HFF-Myc (cell line): ENCODE measurements at regions not wholly inside any gene's neighbourhood (a gene's known extent, or its start where the extent isn't known, plus 50 kb on each side); places are given as distances from the start of the nearest gene placed in this dataset.

Experiments
- DNase-seq: peaks from one replicate; pipeline ENCODE4 v3.0.0-alpha.2; 2011; ENCODE audit warnings: low read depth; ENCODE audit errors: extremely low read depth
- H3K4me3 ChIP-seq: replicated peaks from 2 replicates; pipeline ENCODE4 v1.5.1; 2011; ENCODE audit warnings: low read depth, mild to moderate bottlenecking, control low read depth, low read length
- TF ChIP-seq, protein P1 (sequence below): IDR thresholded peaks from 2 replicates; pipeline ENCODE4 v1.5.1; 2012; ENCODE audit warnings: mild to moderate bottlenecking, low read depth, low read length, control low read depth; ENCODE audit errors: missing control alignments

DNA sequence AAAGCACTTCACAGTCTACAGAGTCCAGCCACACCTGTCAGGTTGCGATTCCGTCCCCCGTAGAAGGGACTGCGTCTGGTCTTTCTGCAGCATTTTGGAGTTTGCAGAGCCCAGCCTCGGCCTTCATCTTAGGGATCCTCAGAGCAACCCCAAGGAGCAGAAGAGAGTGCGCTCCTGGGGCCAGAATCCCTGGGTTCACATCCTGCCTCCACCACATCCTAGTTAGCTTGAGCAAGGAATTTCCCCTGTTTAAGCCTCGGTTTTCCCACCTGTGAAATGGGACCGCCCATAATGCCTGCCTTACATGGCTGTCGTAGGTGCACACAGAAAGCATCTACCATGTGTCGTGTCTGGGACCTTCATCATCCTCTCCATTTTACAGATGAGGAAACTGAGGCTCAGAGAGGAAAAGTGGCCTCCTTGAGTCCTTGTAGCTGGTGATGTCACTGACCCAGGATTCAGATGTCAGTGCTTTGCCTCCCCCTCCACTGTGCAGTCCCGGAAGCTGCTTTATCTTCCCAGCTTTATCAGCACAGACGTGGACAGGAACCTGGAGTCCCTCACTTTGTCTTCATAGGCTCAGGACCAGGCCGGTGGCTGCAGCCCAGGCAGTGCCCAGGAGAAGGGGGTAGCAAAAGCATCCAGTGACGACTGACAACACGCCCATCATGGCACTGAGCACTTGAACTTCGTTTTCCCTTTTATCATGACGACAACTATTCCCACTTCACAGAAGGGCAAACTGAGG, 438.5 kb downstream of the MATN1 start:
- TF ChIP-seq, protein P1, sequence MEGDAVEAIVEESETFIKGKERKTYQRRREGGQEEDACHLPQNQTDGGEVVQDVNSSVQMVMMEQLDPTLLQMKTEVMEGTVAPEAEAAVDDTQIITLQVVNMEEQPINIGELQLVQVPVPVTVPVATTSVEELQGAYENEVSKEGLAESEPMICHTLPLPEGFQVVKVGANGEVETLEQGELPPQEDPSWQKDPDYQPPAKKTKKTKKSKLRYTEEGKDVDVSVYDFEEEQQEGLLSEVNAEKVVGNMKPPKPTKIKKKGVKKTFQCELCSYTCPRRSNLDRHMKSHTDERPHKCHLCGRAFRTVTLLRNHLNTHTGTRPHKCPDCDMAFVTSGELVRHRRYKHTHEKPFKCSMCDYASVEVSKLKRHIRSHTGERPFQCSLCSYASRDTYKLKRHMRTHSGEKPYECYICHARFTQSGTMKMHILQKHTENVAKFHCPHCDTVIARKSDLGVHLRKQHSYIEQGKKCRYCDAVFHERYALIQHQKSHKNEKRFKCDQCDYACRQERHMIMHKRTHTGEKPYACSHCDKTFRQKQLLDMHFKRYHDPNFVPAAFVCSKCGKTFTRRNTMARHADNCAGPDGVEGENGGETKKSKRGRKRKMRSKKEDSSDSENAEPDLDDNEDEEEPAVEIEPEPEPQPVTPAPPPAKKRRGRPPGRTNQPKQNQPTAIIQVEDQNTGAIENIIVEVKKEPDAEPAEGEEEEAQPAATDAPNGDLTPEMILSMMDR = no peak
- H3K4me3 ChIP-seq = no peak overlapping the region
- DNase-seq = no peak

DNA sequence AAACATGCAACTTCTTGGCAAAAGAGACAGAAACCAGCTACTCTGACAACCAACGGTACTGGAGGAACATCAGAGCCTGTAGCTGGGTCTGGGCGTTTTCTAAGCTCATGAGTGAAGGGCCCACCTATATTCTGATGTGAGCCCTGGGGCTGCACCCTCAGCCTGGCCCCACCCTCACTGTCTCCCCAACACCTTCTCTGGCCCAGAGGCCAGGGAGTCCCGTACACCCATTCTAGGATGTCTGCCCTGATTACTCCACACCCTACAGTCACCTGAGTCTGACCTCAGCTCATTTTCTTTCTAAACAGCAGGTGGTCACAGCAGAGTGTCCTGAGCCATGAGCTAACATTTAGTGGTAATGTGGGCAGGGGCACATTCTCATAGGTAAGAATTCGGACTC, 439.2 kb downstream of the MATN1 start:
- H3K4me3 ChIP-seq = no peak overlapping the region
- no peak for DNase-seq
- TF ChIP-seq, protein P1 = no peak

DNA sequence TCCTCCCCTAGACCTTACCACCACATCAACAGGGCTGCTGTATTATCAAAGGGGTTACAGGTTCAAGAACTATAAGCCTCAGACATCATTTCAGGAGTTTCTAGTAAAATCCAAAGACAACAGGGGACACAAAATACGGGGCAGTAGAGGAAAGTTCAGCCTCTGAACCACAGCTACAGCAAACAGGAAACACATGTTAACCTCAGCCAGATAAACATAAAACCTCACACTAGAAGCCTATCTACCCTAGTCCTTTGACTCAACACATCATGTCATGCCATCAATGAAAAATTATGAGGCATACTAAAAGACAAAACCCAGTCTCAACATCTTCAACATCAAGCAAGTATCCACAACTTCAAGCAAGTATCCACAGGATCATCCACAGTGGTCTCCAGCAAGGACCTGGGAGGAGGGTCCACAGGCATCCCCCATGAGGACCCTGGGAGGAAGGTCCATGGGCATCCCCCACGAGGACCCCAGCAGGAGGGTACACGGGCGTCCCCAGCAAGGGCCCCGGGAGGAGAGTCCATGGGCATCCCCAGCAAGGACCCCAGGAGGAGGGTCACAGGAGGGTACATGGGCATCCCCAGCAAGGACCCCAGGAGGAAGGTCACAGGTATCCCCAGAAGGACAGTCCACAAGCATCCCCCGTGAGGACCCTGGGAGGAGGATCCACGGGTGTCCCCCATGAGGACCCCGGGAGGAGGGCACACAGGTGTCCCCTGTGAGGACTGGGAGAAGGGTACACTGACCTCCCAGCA, 440.0 kb downstream of the MATN1 start:
- no peak overlapping the region for H3K4me3 ChIP-seq
- TF ChIP-seq, protein P1 = no peak
- DNase-seq = no peak

DNA sequence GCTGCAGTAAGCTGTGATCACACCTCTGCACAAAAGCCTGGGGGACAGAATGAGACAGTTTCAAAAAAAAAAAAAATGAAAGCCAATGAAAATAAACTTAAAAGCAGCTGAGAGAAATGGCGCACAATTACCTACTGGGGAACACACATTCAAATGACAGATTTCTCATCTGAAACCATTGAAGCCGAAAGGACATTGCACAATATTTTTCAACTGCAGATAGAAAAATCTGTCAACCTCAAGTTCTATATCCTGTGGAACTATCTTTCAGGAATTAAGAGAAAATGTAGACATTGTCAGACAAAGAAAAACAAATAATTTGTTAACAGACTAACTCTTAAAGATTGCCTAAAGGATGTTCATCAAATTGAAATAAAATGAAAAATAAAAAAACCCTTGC, 442.8 kb downstream of the MATN1 start:
- H3K4me3 ChIP-seq = no peak overlapping the region
- no peak for DNase-seq
- TF ChIP-seq, protein P1 = no peak

DNA sequence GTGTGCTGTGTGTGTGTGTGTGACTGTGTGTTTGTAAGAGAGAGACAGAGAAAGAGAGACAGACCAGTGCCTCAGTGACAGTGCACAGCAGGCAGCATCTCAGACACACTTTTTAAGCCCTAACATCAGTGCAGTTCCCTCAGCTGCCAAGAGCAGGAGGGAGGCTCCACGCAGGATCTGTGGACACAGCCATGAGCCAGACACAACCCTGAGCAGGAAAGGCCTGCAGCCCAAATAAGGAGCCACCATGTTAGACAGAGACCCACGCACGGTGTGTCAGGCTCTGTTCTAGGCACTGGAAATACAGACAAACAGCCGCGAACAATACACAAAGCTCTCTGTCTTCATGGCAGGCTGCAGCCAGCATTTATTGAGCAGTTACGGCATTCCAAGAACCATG, 445.5 kb downstream of the MATN1 start:
- TF ChIP-seq, protein P1 = no peak
- no peak overlapping the region for H3K4me3 ChIP-seq
- DNase-seq = no peak

DNA sequence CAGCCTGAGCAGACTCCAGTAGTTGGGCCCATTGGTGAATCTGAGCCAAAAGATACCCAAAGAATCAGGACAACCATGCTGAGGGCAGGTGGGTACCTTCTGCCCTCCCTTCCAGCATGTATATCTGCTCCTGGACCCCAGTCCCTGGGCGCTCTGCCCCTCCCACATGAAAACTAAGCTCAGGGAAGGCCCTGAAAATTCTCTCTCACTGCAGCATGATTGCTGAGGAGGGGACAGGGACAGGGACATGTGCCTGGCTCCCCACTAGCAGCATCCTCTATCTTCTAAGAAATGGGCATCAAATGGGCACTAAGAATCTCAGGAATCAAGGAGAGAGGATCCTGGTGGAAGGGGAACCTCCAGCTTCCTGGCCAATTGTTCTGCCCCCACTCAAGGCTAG, 446.0 kb downstream of the MATN1 start:
- H3K4me3 ChIP-seq = no peak overlapping the region
- no peak for DNase-seq
- TF ChIP-seq, protein P1 = no peak
